Osteocyte (in vitro differentiated cells): ENCODE measurements at regions not wholly inside any gene's neighbourhood (a gene's known extent, or its start where the extent isn't known, plus 50 kb on each side); places are given as distances from the start of the nearest gene placed in this dataset.
"Not testable (repeated sequence)": the region's sequence is repeated elsewhere in the genome, so short reads cannot be mapped to it uniquely, and the experiment has no call there.

Source experiments
- DNase-seq: peaks from one replicate; pipeline ENCODE4 v3.0.0; 2021; ENCODE audit warnings: mixed read lengths; ENCODE audit not compliant: unreplicated experiment; ENCODE audit errors: extremely low spot score
- H3K27ac Mint-ChIP-seq: one replicate; pipeline ENCODE4 v1.8.0; 2021; ENCODE audit warnings: mild to moderate bottlenecking, mixed read lengths; ENCODE audit not compliant: unreplicated experiment
- H3K27me3 Mint-ChIP-seq: one replicate; pipeline ENCODE4 v1.8.0; 2021; ENCODE audit warnings: mixed read lengths; ENCODE audit not compliant: unreplicated experiment
- H3K36me3 Mint-ChIP-seq: one replicate; pipeline ENCODE4 v1.8.0; 2021; ENCODE audit warnings: mixed read lengths; ENCODE audit not compliant: unreplicated experiment
- H3K4me1 Mint-ChIP-seq: one replicate; pipeline ENCODE4 v1.8.0; 2021; ENCODE audit warnings: mixed read lengths; ENCODE audit not compliant: unreplicated experiment
- H3K4me3 Mint-ChIP-seq: one replicate; pipeline ENCODE4 v1.8.0; 2021; ENCODE audit warnings: mild to moderate bottlenecking, moderate library complexity, mixed read lengths; ENCODE audit not compliant: unreplicated experiment
- H3K9me3 Mint-ChIP-seq: one replicate; pipeline ENCODE4 v1.8.0; 2021; ENCODE audit warnings: mixed read lengths; ENCODE audit not compliant: unreplicated experiment
- CTCF ChIP-seq: fragments of 200-600 bp; sonication (generic); IDR thresholded peaks from 2 replicates; pipeline ENCODE4 v1.5.0; 2021; ENCODE audit warnings: antibody characterized with exemption, mild to moderate bottlenecking, moderate library complexity

GRCh38 chr3:96480881-96481280 is 333.5 kb upstream of the EPHA6 start:
- H3K4me1 Mint-ChIP-seq, result peaks cover 3% of the 10 kb centered on the region
- H3K27me3 Mint-ChIP-seq, result no peaks in the 10 kb centered on the region
- no peak overlapping the region for H3K27ac Mint-ChIP-seq
- H3K9me3 Mint-ChIP-seq, result peaks cover 4% of the 10 kb centered on the region
- no peak for DNase-seq
- no peaks in the 10 kb centered on the region for H3K36me3 Mint-ChIP-seq
- no peak overlapping the region for H3K4me3 Mint-ChIP-seq
- no peak for TF ChIP-seq CTCF

- H3K4me1 Mint-ChIP-seq, H3K27ac Mint-ChIP-seq, H3K27me3 Mint-ChIP-seq, H3K4me3 Mint-ChIP-seq, DNase-seq, H3K36me3 Mint-ChIP-seq: not testable (repeated sequence)
- H3K9me3 Mint-ChIP-seq, result peaks cover 10% of the 10 kb centered on the region
These were observed 331.2 kb upstream of the EPHA6 start for GRCh38 chr3:96483191-96483590.

- Mint-ChIP-seq H3K27ac (no peak overlapping the region), H3K36me3 (no peaks in the 10 kb centered on the region)
These were observed 330.6 kb upstream of the EPHA6 start for GRCh38 chr3:96483781-96484180.

GRCh38 chr3:96488708-96489107 is 325.7 kb upstream of the EPHA6 start:
- H3K27me3 Mint-ChIP-seq, result no peaks in the 10 kb centered on the region
- no peak overlapping the region for H3K27ac Mint-ChIP-seq
- no peak for TF ChIP-seq CTCF
- H3K4me3 Mint-ChIP-seq, result no peak overlapping the region
- H3K36me3 Mint-ChIP-seq, result no peaks in the 10 kb centered on the region
- peaks cover 35% of the 10 kb centered on the region for H3K9me3 Mint-ChIP-seq
- H3K4me1 Mint-ChIP-seq, result peaks cover 7% of the 10 kb centered on the region
- DNase-seq, result no peak

More at GRCh38 chr3:96483781-96484180, 330.6 kb upstream of the EPHA6 start:
- Mint-ChIP-seq H3K9me3 (peaks cover 10% of the 10 kb centered on the region), H3K4me3 (no peak overlapping the region), H3K27me3 (no peaks in the 10 kb centered on the region), H3K4me1 (peaks cover 7% of the 10 kb centered on the region)
- DNase-seq, result no peak
- no peak for TF ChIP-seq CTCF

- Mint-ChIP-seq H3K4me1 (peaks cover 5% of the 10 kb centered on the region), H3K27ac (no peak overlapping the region), H3K27me3 (no peaks in the 10 kb centered on the region), H3K36me3 (no peaks in the 10 kb centered on the region), H3K4me3 (no peak overlapping the region), H3K9me3 (peaks cover 35% of the 10 kb centered on the region)
- TF ChIP-seq CTCF, result no peak
- no peak for DNase-seq
These were observed 323.4 kb upstream of the EPHA6 start for GRCh38 chr3:96491023-96491422.

GRCh38 chr3:96491868-96492267 is 322.5 kb upstream of the EPHA6 start:
- no peak for DNase-seq
- H3K27me3 Mint-ChIP-seq, result no peaks in the 10 kb centered on the region
- H3K9me3 Mint-ChIP-seq, result peaks cover 35% of the 10 kb centered on the region
- H3K4me3 Mint-ChIP-seq, result no peak overlapping the region
- no peaks in the 10 kb centered on the region for H3K36me3 Mint-ChIP-seq
- H3K4me1 Mint-ChIP-seq, result peaks cover under 1% of the 10 kb centered on the region
- no peak for TF ChIP-seq CTCF
- H3K27ac Mint-ChIP-seq, result no peak overlapping the region
